ENCODE measurements at regions not wholly inside any gene's neighbourhood (a gene's known extent, or its start where the extent isn't known, plus 50 kb on each side); places are given as distances from the start of the nearest gene placed in this dataset.

GRCh38 chr9:135377431-135377830 lies 102.2 kb upstream of the PPP1R26 start:
- Histone ChIP-seq H3F3A (ENCODE audit: insufficient read depth) (no peaks in the 10 kb centered on the region), H3K27me3 (ENCODE audit: low read length) (no peaks in the 10 kb centered on the region)

GRCh38 chr9:135378751-135379150 lies 100.8 kb upstream of the PPP1R26 start:
- Histone ChIP-seq H3K9ac (ENCODE audit: low read length) (no peak overlapping the region), H3K4me3 (ENCODE audit: insufficient read depth, low read length, poor library complexity, severe bottlenecking) (no peak overlapping the region), H2AFZ (ENCODE audit: low read depth, low read length, severe bottlenecking) (no peak overlapping the region), H3K9me2 (replicated peaks; ENCODE audit: insufficient read depth, low read length) (no peaks in the 10 kb centered on the region), H3K36me3 (ENCODE audit: low read length) (no peaks in the 10 kb centered on the region), H3K9me3 (ENCODE audit: insufficient read depth, low read length) (no peaks in the 10 kb centered on the region), H3K27me3 (ENCODE audit: low read length) (no peaks in the 10 kb centered on the region), H3K27ac (ENCODE audit: low read depth, low read length) (no peak overlapping the region), H4K20me1 (ENCODE audit: low read depth, low read length) (no peaks in the 10 kb centered on the region), H3F3A (ENCODE audit: insufficient read depth) (no peaks in the 10 kb centered on the region), H3K4me2 (ENCODE audit: low read depth, low read length, poor library complexity, severe bottlenecking) (no peak overlapping the region), H3K79me2 (ENCODE audit: insufficient read depth, low read length) (no peaks in the 10 kb centered on the region)
- no peak for TF ChIP-seq CTCF (IDR thresholded peaks at IDR 0.05; ENCODE audit: insufficient read depth, low read length, poor library complexity, severe bottlenecking)
- no peak for TF ChIP-seq EZH2phosphoT487 (conservative IDR thresholded peaks at IDR 0.05; ENCODE audit: low read length)

More at GRCh38 chr9:135377431-135377830, 102.2 kb upstream of the PPP1R26 start:
- no peaks in the 10 kb centered on the region for H3K9me3 ChIP-seq (ENCODE audit: insufficient read depth, low read length)
- no peak overlapping the region for H3K4me3 ChIP-seq (ENCODE audit: insufficient read depth, low read length, poor library complexity, severe bottlenecking)
- no peaks in the 10 kb centered on the region for H3K79me2 ChIP-seq (ENCODE audit: insufficient read depth, low read length)
- H3K9ac ChIP-seq (ENCODE audit: low read length), result no peak overlapping the region
- no peaks in the 10 kb centered on the region for H4K20me1 ChIP-seq (ENCODE audit: low read depth, low read length)
- H3K4me2 ChIP-seq (ENCODE audit: low read depth, low read length, poor library complexity, severe bottlenecking), result no peak overlapping the region
- TF ChIP-seq EZH2phosphoT487 (conservative IDR thresholded peaks at IDR 0.05; ENCODE audit: low read length), result no peak
- TF ChIP-seq CTCF (IDR thresholded peaks at IDR 0.05; ENCODE audit: insufficient read depth, low read length, poor library complexity, severe bottlenecking), result no peak
- H2AFZ ChIP-seq (ENCODE audit: low read depth, low read length, severe bottlenecking), result no peak overlapping the region
- no peaks in the 10 kb centered on the region for H3K9me2 ChIP-seq (replicated peaks; ENCODE audit: insufficient read depth, low read length)
- no peak overlapping the region for H3K27ac ChIP-seq (ENCODE audit: low read depth, low read length)
- H3K36me3 ChIP-seq (ENCODE audit: low read length), result no peaks in the 10 kb centered on the region

- H3K4me3 ChIP-seq (ENCODE audit: insufficient read depth, low read length, poor library complexity, severe bottlenecking), result no peak overlapping the region
- no peak overlapping the region for H3K4me2 ChIP-seq (ENCODE audit: low read depth, low read length, poor library complexity, severe bottlenecking)
- H2AFZ ChIP-seq (ENCODE audit: low read depth, low read length, severe bottlenecking), result no peak overlapping the region
- no peaks in the 10 kb centered on the region for H3K27me3 ChIP-seq (ENCODE audit: low read length)
- H3K36me3 ChIP-seq (ENCODE audit: low read length), result no peaks in the 10 kb centered on the region
- no peak overlapping the region for H3K9ac ChIP-seq (ENCODE audit: low read length)
- no peaks in the 10 kb centered on the region for H3K9me2 ChIP-seq (replicated peaks; ENCODE audit: insufficient read depth, low read length)
- TF ChIP-seq EZH2phosphoT487 (conservative IDR thresholded peaks at IDR 0.05; ENCODE audit: low read length) (no peak), CTCF (IDR thresholded peaks at IDR 0.05; ENCODE audit: insufficient read depth, low read length, poor library complexity, severe bottlenecking) (no peak)
- H3K27ac ChIP-seq (ENCODE audit: low read depth, low read length), result no peak overlapping the region
- no peaks in the 10 kb centered on the region for H3K9me3 ChIP-seq (ENCODE audit: insufficient read depth, low read length)
- no peaks in the 10 kb centered on the region for H3K79me2 ChIP-seq (ENCODE audit: insufficient read depth, low read length)
- no peaks in the 10 kb centered on the region for H4K20me1 ChIP-seq (ENCODE audit: low read depth, low read length)
- no peaks in the 10 kb centered on the region for H3F3A ChIP-seq (ENCODE audit: insufficient read depth)
Measured at GRCh38 chr9:135379540-135380267, 99.9 kb upstream of the PPP1R26 start.
